ENCODE measurements at regions not wholly inside any gene's neighbourhood (a gene's known extent, or its start where the extent isn't known, plus 50 kb on each side); places are given as distances from the start of the nearest gene placed in this dataset.

- no peak for TF ChIP-seq CTCF (IDR thresholded peaks at IDR 0.05; ENCODE audit: insufficient read depth, low read length)
- TF ChIP-seq GABPA (IDR thresholded peaks at IDR 0.05; ENCODE audit: low read depth), result no peak
- TF ChIP-seq REST (IDR thresholded peaks at IDR 0.05; ENCODE audit: insufficient replicate concordance, low read depth), result no peak
- no peak for TF ChIP-seq POLR2AphosphoS5 (IDR thresholded peaks at IDR 0.05; ENCODE audit: low read depth)
- no peak for TF ChIP-seq SPI1 (IDR thresholded peaks at IDR 0.05; ENCODE audit: borderline replicate concordance, low read depth)
Observed at GRCh38 chr1:234926264-234926558, 202.4 kb downstream of the TOMM20 start.

Measured in HL-60 (cell line).